ENCODE measurements at regions not wholly inside any gene's neighbourhood (a gene's known extent, or its start where the extent isn't known, plus 50 kb on each side); places are given as distances from the start of the nearest gene placed in this dataset.

DNA sequence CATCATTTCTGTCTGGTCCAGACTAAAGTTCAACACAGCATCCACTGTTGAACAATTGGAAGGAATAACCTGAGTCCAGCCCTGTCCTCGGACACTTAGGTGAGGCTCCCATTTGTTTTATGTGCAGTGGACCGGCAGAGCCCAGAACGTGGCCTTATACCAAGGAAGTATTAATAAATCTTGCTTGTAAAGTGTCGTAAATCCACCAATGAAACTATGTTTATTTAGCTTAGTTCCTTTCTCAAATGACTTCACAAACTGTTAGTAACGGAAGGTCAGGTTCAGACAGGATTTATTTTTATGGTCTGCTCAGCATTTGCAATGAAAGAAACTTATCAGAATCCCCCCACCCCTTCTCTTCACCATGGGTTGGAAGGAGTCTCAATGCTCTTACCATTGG, 149.5 kb downstream of the PCSK1 start (continued):
- TF ChIP-seq REST (tag by site-specific recombination; IDR thresholded peaks at IDR 0.05) (no peak), BCL11B (tag by site-specific recombination; IDR thresholded peaks at IDR 0.05; ENCODE audit: low read depth) (no peak), ZNF654 (tag by site-specific recombination; IDR thresholded peaks at IDR 0.05; ENCODE audit: low read depth) (no peak)
- TF ChIP-seq, protein P1, sequence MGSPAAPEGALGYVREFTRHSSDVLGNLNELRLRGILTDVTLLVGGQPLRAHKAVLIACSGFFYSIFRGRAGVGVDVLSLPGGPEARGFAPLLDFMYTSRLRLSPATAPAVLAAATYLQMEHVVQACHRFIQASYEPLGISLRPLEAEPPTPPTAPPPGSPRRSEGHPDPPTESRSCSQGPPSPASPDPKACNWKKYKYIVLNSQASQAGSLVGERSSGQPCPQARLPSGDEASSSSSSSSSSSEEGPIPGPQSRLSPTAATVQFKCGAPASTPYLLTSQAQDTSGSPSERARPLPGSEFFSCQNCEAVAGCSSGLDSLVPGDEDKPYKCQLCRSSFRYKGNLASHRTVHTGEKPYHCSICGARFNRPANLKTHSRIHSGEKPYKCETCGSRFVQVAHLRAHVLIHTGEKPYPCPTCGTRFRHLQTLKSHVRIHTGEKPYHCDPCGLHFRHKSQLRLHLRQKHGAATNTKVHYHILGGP (tag by site-specific recombination; IDR thresholded peaks at IDR 0.05) = no peak

DNA sequence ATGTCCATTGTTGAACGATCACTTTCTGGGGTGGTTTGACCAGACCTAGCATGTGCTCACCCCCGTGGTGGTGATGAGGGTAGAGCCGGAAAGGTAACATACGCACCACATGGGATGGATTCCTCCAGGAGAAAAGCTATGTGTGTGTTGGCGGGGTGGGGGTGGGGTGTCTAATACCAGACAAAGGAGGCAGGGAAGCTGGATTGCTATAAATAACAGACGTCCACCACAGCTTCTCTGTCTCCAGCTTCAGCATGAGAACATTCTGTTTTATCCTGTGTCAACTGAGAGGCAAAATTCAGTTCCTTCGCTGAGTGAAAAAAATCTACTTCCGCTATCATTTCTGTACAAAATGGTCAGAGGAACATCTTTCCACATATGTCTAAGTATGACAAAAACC, 151.0 kb downstream of the PCSK1 start:
- no peaks in the 10 kb centered on the region for H3K4me1 ChIP-seq (ENCODE audit: control insufficient read depth, insufficient read depth, low read length)
- no peak overlapping the region for H3K27ac ChIP-seq (ENCODE audit: extremely low read depth, low read depth, low read length)
- H3K4me3 ChIP-seq (ENCODE audit: low read depth, low read length) = no peak overlapping the region
- H3K9me3 ChIP-seq (ENCODE audit: control insufficient read depth, insufficient read depth, low read depth, low read length) = no peaks in the 10 kb centered on the region
- POLR2A ChIA-PET = no interaction called here
- no peaks in the 10 kb centered on the region for H3K36me3 ChIP-seq (ENCODE audit: control insufficient read depth in 2 of 2, insufficient read depth in 1 of 2, low read length in 2 of 2)
- CTCF ChIA-PET = no interaction called here
- no peak for TF ChIP-seq ZNF132 (tag by site-specific recombination; IDR thresholded peaks at IDR 0.05; ENCODE audit: borderline replicate concordance)
- no peak for TF ChIP-seq ZNF416 (tag by site-specific recombination; IDR thresholded peaks at IDR 0.05)
- no peak for TF ChIP-seq ZBTB7A (tag by site-specific recombination; IDR thresholded peaks at IDR 0.05; ENCODE audit: low read depth)
- no peak for TF ChIP-seq ZNF529 (tag by site-specific recombination; IDR thresholded peaks at IDR 0.05; ENCODE audit: insufficient replicate concordance)
- no peak for TF ChIP-seq ZNF211 (tag by site-specific recombination; IDR thresholded peaks at IDR 0.05; ENCODE audit: low read depth)
- no peak for TF ChIP-seq ZNF624 (tag by site-specific recombination; IDR thresholded peaks at IDR 0.05)
- TF ChIP-seq, protein P2, sequence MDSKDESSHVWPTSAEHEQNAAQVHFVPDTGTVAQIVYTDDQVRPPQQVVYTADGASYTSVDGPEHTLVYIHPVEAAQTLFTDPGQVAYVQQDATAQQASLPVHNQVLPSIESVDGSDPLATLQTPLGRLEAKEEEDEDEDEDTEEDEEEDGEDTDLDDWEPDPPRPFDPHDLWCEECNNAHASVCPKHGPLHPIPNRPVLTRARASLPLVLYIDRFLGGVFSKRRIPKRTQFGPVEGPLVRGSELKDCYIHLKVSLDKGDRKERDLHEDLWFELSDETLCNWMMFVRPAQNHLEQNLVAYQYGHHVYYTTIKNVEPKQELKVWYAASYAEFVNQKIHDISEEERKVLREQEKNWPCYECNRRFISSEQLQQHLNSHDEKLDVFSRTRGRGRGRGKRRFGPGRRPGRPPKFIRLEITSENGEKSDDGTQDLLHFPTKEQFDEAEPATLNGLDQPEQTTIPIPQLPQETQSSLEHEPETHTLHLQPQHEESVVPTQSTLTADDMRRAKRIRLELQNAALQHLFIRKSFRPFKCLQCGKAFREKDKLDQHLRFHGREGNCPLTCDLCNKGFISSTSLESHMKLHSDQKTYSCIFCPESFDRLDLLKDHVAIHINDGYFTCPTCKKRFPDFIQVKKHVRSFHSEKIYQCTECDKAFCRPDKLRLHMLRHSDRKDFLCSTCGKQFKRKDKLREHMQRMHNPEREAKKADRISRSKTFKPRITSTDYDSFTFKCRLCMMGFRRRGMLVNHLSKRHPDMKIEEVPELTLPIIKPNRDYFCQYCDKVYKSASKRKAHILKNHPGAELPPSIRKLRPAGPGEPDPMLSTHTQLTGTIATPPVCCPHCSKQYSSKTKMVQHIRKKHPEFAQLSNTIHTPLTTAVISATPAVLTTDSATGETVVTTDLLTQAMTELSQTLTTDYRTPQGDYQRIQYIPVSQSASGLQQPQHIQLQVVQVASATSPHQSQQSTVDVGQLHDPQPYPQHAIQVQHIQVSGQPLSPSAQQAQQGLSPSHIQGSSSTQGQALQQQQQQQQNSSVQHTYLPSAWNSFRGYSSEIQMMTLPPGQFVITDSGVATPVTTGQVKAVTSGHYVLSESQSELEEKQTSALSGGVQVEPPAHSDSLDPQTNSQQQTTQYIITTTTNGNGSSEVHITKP (tag by site-specific recombination; IDR thresholded peaks at IDR 0.05) = no peak
- no peak for TF ChIP-seq ZNF223 (tag by site-specific recombination; IDR thresholded peaks at IDR 0.05)
- TF ChIP-seq ZNF701 (tag by site-specific recombination; IDR thresholded peaks at IDR 0.05) = no peak
- TF ChIP-seq ZNF311 (tag by site-specific recombination; IDR thresholded peaks at IDR 0.05; ENCODE audit: borderline replicate concordance) = no peak
- no peak for TF ChIP-seq ZNF707 (tag by site-specific recombination; IDR thresholded peaks at IDR 0.05)
- no peak for TF ChIP-seq ZNF140 (tag by site-specific recombination; IDR thresholded peaks at IDR 0.05)
- TF ChIP-seq IKZF3 (tag by site-specific recombination; IDR thresholded peaks at IDR 0.05) = no peak
- TF ChIP-seq ZBTB1 (tag by site-specific recombination; IDR thresholded peaks at IDR 0.05) = no peak
- TF ChIP-seq ZNF155 (tag by site-specific recombination; IDR thresholded peaks at IDR 0.05) = no peak
- TF ChIP-seq, protein P3, sequence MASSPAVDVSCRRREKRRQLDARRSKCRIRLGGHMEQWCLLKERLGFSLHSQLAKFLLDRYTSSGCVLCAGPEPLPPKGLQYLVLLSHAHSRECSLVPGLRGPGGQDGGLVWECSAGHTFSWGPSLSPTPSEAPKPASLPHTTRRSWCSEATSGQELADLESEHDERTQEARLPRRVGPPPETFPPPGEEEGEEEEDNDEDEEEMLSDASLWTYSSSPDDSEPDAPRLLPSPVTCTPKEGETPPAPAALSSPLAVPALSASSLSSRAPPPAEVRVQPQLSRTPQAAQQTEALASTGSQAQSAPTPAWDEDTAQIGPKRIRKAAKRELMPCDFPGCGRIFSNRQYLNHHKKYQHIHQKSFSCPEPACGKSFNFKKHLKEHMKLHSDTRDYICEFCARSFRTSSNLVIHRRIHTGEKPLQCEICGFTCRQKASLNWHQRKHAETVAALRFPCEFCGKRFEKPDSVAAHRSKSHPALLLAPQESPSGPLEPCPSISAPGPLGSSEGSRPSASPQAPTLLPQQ (tag by site-specific recombination; IDR thresholded peaks at IDR 0.05) = no peak
- TF ChIP-seq ZNF248 (tag by site-specific recombination; IDR thresholded peaks at IDR 0.05) = no peak
- no peak for TF ChIP-seq GLIS2 (tag by site-specific recombination; IDR thresholded peaks at IDR 0.05)
- no peak for TF ChIP-seq MYNN (tag by site-specific recombination; IDR thresholded peaks at IDR 0.05; ENCODE audit: borderline replicate concordance)
- TF ChIP-seq ZNF776 (tag by site-specific recombination; IDR thresholded peaks at IDR 0.05; ENCODE audit: borderline replicate concordance) = no peak
